Fibroblast of mammary gland (primary cell): ENCODE measurements at regions not wholly inside any gene's neighbourhood (a gene's known extent, or its start where the extent isn't known, plus 50 kb on each side); places are given as distances from the start of the nearest gene placed in this dataset.

Source experiments
- DNase-seq: peaks from one replicate; pipeline ENCODE4 v3.0.0-alpha.2; 2010; ENCODE audit warnings: low read depth
- H3K4me3 ChIP-seq: 2 replicates; pipeline ENCODE4 v1.5.1; 2011; ENCODE audit warnings: low read depth, mild to moderate bottlenecking, low read length, moderate library complexity; ENCODE audit not compliant: control insufficient read depth
- CTCF ChIP-seq: conservative IDR thresholded peaks from 2 replicates; pipeline ENCODE4 v1.5.1; 2011; ENCODE audit warnings: low read depth, low read length, inconsistent platforms; ENCODE audit not compliant: control insufficient read depth, insufficient read depth

DNA sequence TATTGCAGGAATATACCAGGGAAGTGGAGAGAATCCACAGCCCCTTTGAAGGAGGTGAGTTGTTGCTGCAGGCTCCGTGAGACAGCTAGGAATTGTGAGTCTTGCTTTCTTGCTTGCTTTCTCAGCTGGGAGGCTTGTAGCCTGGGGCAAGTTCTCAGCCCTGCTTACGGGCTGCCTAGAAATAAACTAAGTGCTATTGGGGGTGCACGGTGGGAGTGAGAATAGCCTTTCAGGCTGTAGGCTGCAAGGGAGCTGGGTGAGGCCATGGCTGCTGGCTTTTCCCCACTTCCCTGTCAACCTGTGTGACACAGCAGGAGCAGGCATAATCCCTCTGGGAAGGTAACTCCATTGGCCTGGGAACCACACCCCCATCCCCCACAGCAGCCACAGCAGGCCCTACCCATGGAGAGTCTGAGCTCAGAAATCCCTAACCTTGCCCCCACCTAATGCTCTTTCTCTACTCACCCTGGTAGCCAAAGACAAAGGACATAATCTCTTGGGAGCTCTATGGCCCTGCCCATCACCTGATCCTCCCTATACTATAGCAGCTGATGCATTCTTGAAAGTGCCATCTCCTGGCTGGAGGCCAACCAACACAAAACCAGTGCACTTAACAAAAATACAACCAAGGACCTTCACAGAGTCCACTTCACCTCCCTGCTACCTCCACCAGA, 113.0 kb downstream of the MMRN1 start:
- DNase-seq, result no peak
- no peak overlapping the region for H3K4me3 ChIP-seq
- no peak for TF ChIP-seq CTCF

DNA sequence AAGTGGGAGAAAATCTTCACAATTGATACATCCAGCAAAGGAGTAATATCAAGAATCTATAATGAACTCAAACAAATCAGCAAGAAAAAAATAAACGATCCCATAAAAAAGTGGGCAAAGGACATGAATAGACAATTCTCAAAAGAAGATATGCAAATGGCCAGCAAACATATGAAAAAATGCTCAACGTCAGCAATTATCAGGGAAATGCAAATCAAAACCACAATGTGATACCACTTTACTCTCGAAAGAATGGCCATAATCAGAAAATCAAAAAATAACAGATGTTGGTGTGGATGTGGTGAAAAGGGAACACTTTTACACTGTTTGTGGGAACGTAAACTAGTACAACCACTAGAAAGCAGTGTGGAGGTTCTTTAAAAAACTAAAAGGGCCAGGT, 114.3 kb upstream of the CCSER1 start:
- H3K4me3 ChIP-seq, result no peak overlapping the region
- no peak for TF ChIP-seq CTCF
- no peak for DNase-seq

- TF ChIP-seq CTCF, result no peak
These were observed 102.7 kb upstream of the CCSER1 start for GRCh38 chr4:90024519-90024918.

GRCh38 chr4:90025248-90025647, 101.9 kb upstream of the CCSER1 start:
- peak; percentile 0 for DNase-seq
- H3K4me3 ChIP-seq, result no peak overlapping the region
- peak; percentile 9 for TF ChIP-seq CTCF

More at GRCh38 chr4:90024519-90024918, 102.7 kb upstream of the CCSER1 start:
- DNase-seq, result no peak
- H3K4me3 ChIP-seq, result no peak overlapping the region

DNA sequence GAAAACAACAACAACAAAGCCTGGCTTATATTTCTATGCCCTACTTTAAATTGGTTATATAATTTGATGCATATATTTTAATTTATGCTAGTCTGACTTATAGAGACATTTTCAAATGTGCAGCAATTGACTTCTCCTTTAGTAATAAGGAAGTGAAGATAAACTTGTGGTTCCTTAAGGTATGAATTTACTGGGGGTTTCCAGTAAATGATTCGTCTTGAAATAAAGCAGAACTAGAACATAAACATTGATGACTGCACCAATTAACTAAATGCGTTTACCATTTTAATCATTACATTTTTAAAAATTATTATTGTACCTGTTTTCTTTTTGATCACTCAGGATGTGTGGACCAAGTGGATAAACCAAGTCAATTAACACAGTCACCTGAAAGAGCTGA, 99.6 kb upstream of the CCSER1 start:
- TF ChIP-seq CTCF, result no peak
- no peak overlapping the region for H3K4me3 ChIP-seq
- DNase-seq, result no peak

- H3K4me3 ChIP-seq, result no peak overlapping the region
- DNase-seq, result no peak
- no peak for TF ChIP-seq CTCF
These were observed 98.7 kb upstream of the CCSER1 start for GRCh38 chr4:90028460-90028859.

DNA sequence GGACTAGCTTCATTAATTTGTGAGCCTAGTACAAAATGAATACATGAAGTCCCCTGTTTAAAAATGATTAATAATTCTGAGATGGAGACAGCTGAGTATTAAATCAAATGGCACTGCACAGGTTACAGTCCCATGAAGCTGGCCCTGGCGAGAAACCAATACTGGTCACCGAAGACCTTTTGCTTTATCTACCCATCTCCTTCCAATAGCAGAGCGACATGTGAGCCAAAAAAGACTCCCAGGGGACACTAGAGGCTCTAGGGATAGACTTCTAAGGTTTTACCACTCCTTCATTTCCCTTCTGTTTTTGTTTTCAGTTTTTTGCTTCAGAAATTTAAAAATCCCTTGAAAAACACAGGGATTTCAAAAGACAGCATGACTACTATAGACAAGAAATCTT, 97.0 kb upstream of the CCSER1 start:
- DNase-seq, result no peak
- no peak for TF ChIP-seq CTCF
- no peak overlapping the region for H3K4me3 ChIP-seq
